Subcutaneous abdominal adipose tissue (tissue), 5 donors: ENCODE measurements at regions not wholly inside any gene's neighbourhood (a gene's known extent, or its start where the extent isn't known, plus 50 kb on each side); places are given as distances from the start of the nearest gene placed in this dataset.

Experiments
- H3K27ac ChIP-seq: one replicate; pipeline ENCODE4 v1.7.0; 2013; ENCODE audit warnings: low read depth, mild to moderate bottlenecking, inconsistent platforms, low read length, moderate library complexity
- H3K27me3 ChIP-seq, 5 donors: one replicate each; pipeline ENCODE4 v1.7.0; 2013; ENCODE audit warnings: low read length in 5 of 5, inconsistent platforms in 1 of 5; ENCODE audit not compliant: control insufficient read depth in 5 of 5, insufficient read depth in 4 of 5
- H3K36me3 ChIP-seq, 5 donors: one replicate each; pipeline ENCODE4 v1.7.0; 2013; ENCODE audit warnings: low read length in 5 of 5; ENCODE audit not compliant: control insufficient read depth in 5 of 5, insufficient read depth in 5 of 5
- H3K4me1 ChIP-seq, 5 donors: one replicate each; pipeline ENCODE4 v1.7.0; 2013; ENCODE audit warnings: low read length in 5 of 5, mild to moderate bottlenecking in 3 of 5, moderate library complexity in 1 of 5; ENCODE audit not compliant: control insufficient read depth in 5 of 5, insufficient read depth in 5 of 5
- H3K4me3 ChIP-seq, 5 donors: one replicate each; pipeline ENCODE4 v1.7.0; 2013; ENCODE audit warnings: low read length in 5 of 5, low read depth in 1 of 5
- H3K9ac ChIP-seq, 5 donors: one replicate each; pipeline ENCODE4 v1.7.0; 2013; ENCODE audit warnings: low read length in 5 of 5, mild to moderate bottlenecking in 4 of 5, moderate library complexity in 3 of 5
- H3K9me3 ChIP-seq, 5 donors: one replicate each; pipeline ENCODE4 v1.7.0; 2013; ENCODE audit warnings: low read length in 5 of 5; ENCODE audit not compliant: control insufficient read depth in 5 of 5
- donor health status: healthy.
- donor health status: healthy.
- donor health status: healthy.
- donor health status: healthy.
- donor health status: healthy.

- peaks cover 0 to 8% (median 3%) of the 10 kb centered on the region in 5 donors for H3K9me3 ChIP-seq
- H3K9ac ChIP-seq: no peak overlapping the region
- no peak overlapping the region for H3K4me3 ChIP-seq
- H3K27me3 ChIP-seq: no peaks in the 10 kb centered on the region
- peak overlapping the region; percentile 78 for H3K27ac ChIP-seq
- no peaks in the 10 kb centered on the region for H3K36me3 ChIP-seq
- H3K4me1 ChIP-seq: peaks cover 0 to 13% (median 6%) of the 10 kb centered on the region in 5 donors
These were observed 59.5 kb upstream of the CYSLTR2 start for GRCh38 chr13:48594096-48594815.

- Histone ChIP-seq H3K27me3 (no peaks in the 10 kb centered on the region), H3K9me3 (peaks cover 0 to 8% (median 3%) of the 10 kb centered on the region in 5 donors), H3K4me1 (peaks cover 0 to 19% (median 6%) of the 10 kb centered on the region in 5 donors), H3K4me3 (no peak overlapping the region), H3K36me3 (no peaks in the 10 kb centered on the region), H3K9ac (no peak overlapping the region), H3K27ac (no peak overlapping the region)
These were observed 58.0 kb upstream of the CYSLTR2 start for GRCh38 chr13:48595431-48596429.

- no peak overlapping the region for H3K27ac ChIP-seq
These were observed 53.1 kb upstream of the CYSLTR2 start for GRCh38 chr13:48600374-48601364.

GRCh38 chr13:48602296-48603016 lies 51.3 kb upstream of the CYSLTR2 start:
- no peak overlapping the region for H3K4me3 ChIP-seq
- H3K27me3 ChIP-seq: no peaks in the 10 kb centered on the region
- H3K27ac ChIP-seq: no peak overlapping the region
- H3K9me3 ChIP-seq: peaks cover 0 to 15% (median 3%) of the 10 kb centered on the region in 5 donors
- H3K36me3 ChIP-seq: no peaks in the 10 kb centered on the region
- no peak overlapping the region for H3K9ac ChIP-seq
- peaks cover 0 to 5% (median 3%) of the 10 kb centered on the region in 5 donors for H3K4me1 ChIP-seq

More at GRCh38 chr13:48600374-48601364, 53.1 kb upstream of the CYSLTR2 start:
- Histone ChIP-seq H3K27me3 (no peaks in the 10 kb centered on the region), H3K4me1 (peaks cover 0 to 6% (median 5%) of the 10 kb centered on the region in 5 donors), H3K36me3 (no peaks in the 10 kb centered on the region), H3K9ac (no peak overlapping the region), H3K4me3 (no peak overlapping the region), H3K9me3 (peaks cover 0 to 8% (median 3%) of the 10 kb centered on the region in 5 donors)

GRCh38 chr13:48603375-48603774 lies 50.4 kb upstream of the CYSLTR2 start:
- Histone ChIP-seq H3K9ac (no peak overlapping the region), H3K27ac (no peak overlapping the region), H3K9me3 (peaks cover 0 to 12% (median 3%) of the 10 kb centered on the region in 5 donors), H3K4me3 (no peak overlapping the region), H3K36me3 (no peaks in the 10 kb centered on the region), H3K4me1 (peaks cover 0 to 5% (median 3%) of the 10 kb centered on the region in 5 donors), H3K27me3 (no peaks in the 10 kb centered on the region)
